ENCODE measurements at regions not wholly inside any gene's neighbourhood (a gene's known extent, or its start where the extent isn't known, plus 50 kb on each side); places are given as distances from the start of the nearest gene placed in this dataset.
A peak's percentile ranks its signal among the peaks of the same experiment; 100 is the strongest.

- no peak for DNase-seq (ENCODE audit: low read depth, low spot score)
Measured at GRCh38 chr2:203789618-203790017, 78.0 kb upstream of the CTLA4 start.

GRCh38 chr2:203790134-203790852 is 77.3 kb upstream of the CTLA4 start:
- DNase-seq (ENCODE audit: low read depth, low spot score) = no peak

- no peak for DNase-seq (ENCODE audit: low read depth, low spot score)
Measured at GRCh38 chr2:203796248-203797010, 71.1 kb upstream of the CTLA4 start.

- no peak for DNase-seq (ENCODE audit: low read depth, low spot score)
Measured at GRCh38 chr2:203797276-203797675, 70.3 kb upstream of the CTLA4 start.

GRCh38 chr2:203797712-203798111 is 69.9 kb upstream of the CTLA4 start:
- no peak for DNase-seq (ENCODE audit: low read depth, low spot score)

GRCh38 chr2:203798296-203799087 is 69.1 kb upstream of the CTLA4 start:
- no peak for DNase-seq (ENCODE audit: low read depth, low spot score)

GRCh38 chr2:203799908-203800307 is 67.7 kb upstream of the CTLA4 start:
- DNase-seq (ENCODE audit: low read depth, low spot score) = no peak

GRCh38 chr2:203800783-203801182 is 66.8 kb upstream of the CTLA4 start:
- no peak for DNase-seq (ENCODE audit: low read depth, low spot score)

GRCh38 chr2:203802342-203803052 is 65.1 kb upstream of the CTLA4 start:
- DNase-seq (ENCODE audit: low read depth, low spot score) = no peak

GRCh38 chr2:203803053-203803429 is 64.5 kb upstream of the CTLA4 start:
- DNase-seq (ENCODE audit: low read depth, low spot score) = no peak

GRCh38 chr2:203804070-203804469 is 63.5 kb upstream of the CTLA4 start:
- DNase-seq (ENCODE audit: low read depth, low spot score) = peak; percentile 81

GRCh38 chr2:203804764-203805485 is 62.6 kb upstream of the CTLA4 start:
- DNase-seq (ENCODE audit: low read depth, low spot score) = no peak

- DNase-seq (ENCODE audit: low read depth, low spot score) = no peak
Measured at GRCh38 chr2:203805486-203805838, 62.1 kb upstream of the CTLA4 start.

- DNase-seq (ENCODE audit: low read depth, low spot score) = no peak
Measured at GRCh38 chr2:203806761-203807160, 60.8 kb upstream of the CTLA4 start.

- peak; percentile 68 for DNase-seq (ENCODE audit: low read depth, low spot score)
Measured at GRCh38 chr2:203808046-203808750, 59.4 kb upstream of the CTLA4 start.

- DNase-seq (ENCODE audit: low read depth, low spot score) = no peak
Measured at GRCh38 chr2:203809084-203809521, 58.5 kb upstream of the CTLA4 start.

GRCh38 chr2:203809991-203810510 is 57.5 kb upstream of the CTLA4 start:
- no peak for DNase-seq (ENCODE audit: low read depth, low spot score)

GRCh38 chr2:203811491-203812221 is 55.9 kb upstream of the CTLA4 start:
- DNase-seq (ENCODE audit: low read depth, low spot score) = peak; percentile 49
